ENCODE measurements at regions not wholly inside any gene's neighbourhood (a gene's known extent, or its start where the extent isn't known, plus 50 kb on each side); places are given as distances from the start of the nearest gene placed in this dataset.
"Not testable (repeated sequence)": the region's sequence is repeated elsewhere in the genome, so short reads cannot be mapped to it uniquely, and the experiment has no call there.

GRCh38 chr3:125697126-125697525 lies 101.8 kb upstream of the OSBPL11 start:
- not testable (repeated sequence) for FAIRE-seq; DNase-seq (ENCODE audit: low spot score)

GRCh38 chr3:125697979-125698640 lies 102.8 kb upstream of the OSBPL11 start:
- not testable (repeated sequence) for FAIRE-seq; DNase-seq (ENCODE audit: low spot score)

GRCh38 chr3:125715651-125716050 lies 120.4 kb upstream of the OSBPL11 start:
- FAIRE-seq, result no peak
- DNase-seq (ENCODE audit: low spot score), result no peak

DNA sequence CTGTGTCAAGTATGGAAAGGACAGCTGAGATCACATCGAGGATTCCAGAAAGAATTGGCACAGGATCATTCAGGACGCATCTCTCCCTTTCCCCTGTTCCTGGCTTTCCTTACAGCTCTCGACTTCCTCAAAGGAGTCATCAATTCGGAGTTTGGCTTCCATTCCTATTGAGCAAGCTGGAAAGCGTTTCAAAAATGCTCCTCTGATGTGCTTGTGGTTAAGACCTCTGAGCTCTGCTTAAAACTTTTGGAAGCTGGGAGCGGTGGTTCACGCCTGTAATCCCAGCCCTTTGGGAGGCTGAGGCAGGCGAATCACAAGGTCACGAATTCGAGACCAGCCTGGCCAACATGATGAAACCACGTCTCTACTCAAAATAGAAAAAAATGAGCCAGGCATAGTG lies 136.9 kb upstream of the OSBPL11 start:
- FAIRE-seq; DNase-seq (ENCODE audit: low spot score): not testable (repeated sequence)

- not testable (repeated sequence) for DNase-seq (ENCODE audit: low spot score); FAIRE-seq
Observed at GRCh38 chr3:125741991-125742718, 146.9 kb upstream of the OSBPL11 start.

DNA sequence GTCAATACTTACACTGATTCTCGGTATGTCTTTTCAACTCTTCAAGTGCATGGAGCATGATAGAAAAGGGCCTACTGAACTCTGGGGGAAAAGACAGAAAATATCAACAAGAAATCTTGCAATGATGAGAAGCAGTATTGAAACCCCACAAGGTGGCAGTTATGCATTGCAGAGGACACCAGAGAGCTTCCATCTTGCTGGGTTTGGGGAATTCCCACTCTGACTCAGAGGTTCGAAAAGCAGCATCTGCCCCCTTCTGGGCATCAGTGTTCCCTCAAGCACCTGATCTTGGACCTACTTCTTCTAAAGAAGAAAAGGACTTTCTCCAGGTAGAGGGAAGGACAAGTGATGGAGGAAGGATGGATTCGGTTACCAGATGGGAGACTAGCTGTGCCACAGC lies 147.5 kb upstream of the OSBPL11 start:
- not testable (repeated sequence) for FAIRE-seq
- DNase-seq (ENCODE audit: low spot score), result peak; percentile 50

- DNase-seq (ENCODE audit: low spot score); FAIRE-seq: not testable (repeated sequence)
Observed at GRCh38 chr3:125757050-125757449, 161.8 kb upstream of the OSBPL11 start.

- not testable (repeated sequence) for FAIRE-seq
Observed at GRCh38 chr3:125758641-125759130, 163.4 kb upstream of the OSBPL11 start.

DNA sequence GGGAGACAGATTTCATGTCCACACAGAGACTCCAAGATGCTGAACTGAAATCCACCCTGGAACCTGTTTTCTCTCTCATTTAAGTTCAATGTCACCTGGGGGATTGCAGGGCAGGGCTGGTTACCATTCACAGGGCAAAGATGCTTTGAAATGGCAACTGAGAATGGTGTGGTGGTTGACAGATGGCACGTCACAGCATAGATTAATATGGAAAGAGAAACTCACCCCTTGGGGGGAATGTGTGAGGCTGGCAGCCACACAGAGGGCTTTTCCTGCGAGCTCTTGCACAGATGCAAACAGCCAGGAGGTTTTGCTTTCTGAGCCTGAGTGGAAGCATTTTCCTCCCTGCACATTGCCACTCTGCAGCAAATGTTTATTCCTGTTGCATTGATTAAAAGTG lies 167.3 kb upstream of the OSBPL11 start:
- DNase-seq (ENCODE audit: low spot score); FAIRE-seq: not testable (repeated sequence)

More at GRCh38 chr3:125758641-125759130, 163.4 kb upstream of the OSBPL11 start:
- DNase-seq (ENCODE audit: low spot score), result not testable (repeated sequence)

DNA sequence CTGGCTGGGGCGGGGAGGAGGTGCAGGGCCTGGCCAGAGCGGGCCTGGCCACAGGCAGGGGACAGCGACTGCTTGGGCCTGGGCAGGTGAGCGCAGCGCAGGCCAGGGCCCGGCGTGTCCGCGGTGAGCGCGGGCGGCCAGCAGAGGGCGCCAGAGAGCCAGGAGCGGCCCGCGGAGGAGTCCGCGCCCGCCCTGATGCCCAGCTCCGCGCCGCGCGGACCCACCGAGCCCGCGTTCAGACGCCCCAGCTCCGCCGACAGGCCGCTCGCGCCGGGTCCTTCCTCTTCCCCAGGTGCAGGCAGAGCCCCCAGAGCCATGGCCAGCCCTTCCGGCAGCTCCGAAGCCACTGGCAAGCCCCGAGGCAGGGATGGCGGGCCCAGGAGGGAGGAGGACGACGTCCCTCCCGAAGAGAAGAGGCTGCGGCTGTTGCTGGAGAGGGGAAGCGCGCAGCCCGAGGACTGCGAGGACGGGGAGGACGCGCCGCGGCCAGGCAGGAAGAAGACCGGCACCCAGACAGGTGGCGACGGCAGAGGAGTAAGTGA lies 171.1 kb upstream of the OSBPL11 start:
- DNase-seq (ENCODE audit: low spot score), result peak; percentile 4
- not testable (repeated sequence) for FAIRE-seq

- DNase-seq (ENCODE audit: low spot score); FAIRE-seq: not testable (repeated sequence)
Observed at GRCh38 chr3:125766931-125767330, 171.6 kb upstream of the OSBPL11 start.

DNA sequence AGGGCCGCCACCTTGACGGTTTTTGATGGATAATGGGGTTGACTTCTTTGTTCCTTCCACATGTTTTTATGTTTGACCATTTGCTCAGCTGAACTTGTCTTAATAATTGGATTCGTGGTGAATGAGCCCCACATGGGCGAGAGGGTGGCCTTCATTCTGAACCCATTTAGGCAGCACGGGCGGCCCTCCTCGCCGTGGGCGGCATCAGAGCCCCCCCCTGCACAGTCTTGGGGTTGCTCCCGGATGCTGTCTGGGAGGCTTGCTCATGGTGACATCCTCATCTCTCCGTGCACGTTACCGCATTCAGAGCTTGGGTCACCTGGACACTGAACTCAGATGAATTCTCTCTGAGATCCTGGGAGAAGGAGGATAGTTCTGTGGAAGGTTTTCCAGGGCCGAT lies 172.3 kb upstream of the OSBPL11 start:
- no peak for FAIRE-seq

DNA sequence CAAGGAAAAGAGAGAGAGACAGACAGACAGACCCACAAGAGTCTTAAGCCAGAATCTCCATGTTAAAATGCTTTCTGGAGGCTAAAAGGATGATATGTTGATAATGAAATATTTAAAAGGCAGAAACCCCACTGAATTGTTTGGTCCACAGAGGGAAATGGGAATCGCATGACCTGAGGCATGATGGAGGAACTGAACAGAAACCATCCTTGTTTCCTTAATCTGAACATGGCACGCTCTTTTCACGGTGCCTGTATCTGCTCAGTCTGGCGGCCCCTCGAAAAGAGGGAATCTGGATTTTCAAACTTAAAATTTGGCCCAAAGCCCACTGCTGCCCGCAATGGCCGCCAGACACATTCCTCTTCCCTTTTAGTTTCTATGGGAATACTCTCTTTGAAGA lies 173.5 kb upstream of the OSBPL11 start:
- FAIRE-seq; DNase-seq (ENCODE audit: low spot score): not testable (repeated sequence)

More for the DNA sequence above, 172.3 kb upstream of the OSBPL11 start:
- no peak for DNase-seq (ENCODE audit: low spot score)

- FAIRE-seq; DNase-seq (ENCODE audit: low spot score): not testable (repeated sequence)
Observed at GRCh38 chr3:125771506-125771905, 176.2 kb upstream of the OSBPL11 start.

DNA sequence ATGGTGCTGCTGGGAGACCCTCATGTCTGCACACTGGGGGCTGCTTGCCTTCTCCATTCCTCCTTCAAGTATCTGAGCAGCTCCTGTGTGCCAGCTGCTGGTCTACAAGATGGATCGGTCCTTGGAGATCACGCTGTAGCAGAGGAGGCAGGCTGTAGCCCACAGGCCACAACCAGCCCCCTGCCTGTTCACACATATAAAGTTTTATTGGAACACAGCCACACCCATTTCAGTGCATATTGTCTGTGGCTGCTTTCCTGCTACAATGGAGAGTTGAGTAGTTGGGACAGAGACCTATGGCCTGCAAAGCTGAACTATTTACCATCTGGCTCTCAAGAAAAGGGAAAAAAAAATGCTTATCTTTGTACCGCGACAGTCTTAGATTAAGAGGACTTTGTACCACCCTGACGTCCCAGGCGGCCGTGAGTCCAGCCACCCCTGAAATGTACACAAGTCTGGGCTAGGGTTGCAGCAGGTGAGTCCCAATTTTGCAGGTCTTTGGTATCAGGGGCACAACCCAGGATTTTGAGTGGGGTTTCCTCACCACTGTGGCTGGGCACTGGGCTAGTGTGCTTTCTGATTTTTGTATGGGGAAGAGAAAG lies 179.2 kb upstream of the OSBPL11 start:
- FAIRE-seq, result not testable (repeated sequence)

DNA sequence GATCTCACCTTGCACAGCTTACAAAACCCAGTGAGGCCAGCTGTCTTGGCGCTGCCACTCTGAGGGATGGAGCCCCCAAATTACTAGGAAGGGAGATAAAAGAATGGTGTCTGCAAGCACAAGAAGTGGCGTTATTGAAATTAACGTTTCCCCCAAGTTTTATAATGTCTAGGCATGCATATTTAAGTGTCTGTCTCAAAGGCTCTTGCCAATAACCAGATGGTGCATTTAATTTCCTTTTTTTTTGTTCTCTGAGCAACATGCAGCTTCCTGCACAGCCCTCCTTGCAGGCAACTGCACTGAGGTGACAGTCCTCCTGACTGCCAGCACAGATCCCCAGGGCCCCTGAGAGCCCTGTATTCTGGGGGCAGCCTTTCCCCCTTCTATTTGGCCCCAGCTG lies 179.8 kb upstream of the OSBPL11 start:
- FAIRE-seq; DNase-seq (ENCODE audit: low spot score): not testable (repeated sequence)

More for the DNA sequence above, 179.2 kb upstream of the OSBPL11 start:
- not testable (repeated sequence) for DNase-seq (ENCODE audit: low spot score)

- not testable (repeated sequence) for FAIRE-seq; DNase-seq (ENCODE audit: low spot score)
Observed at GRCh38 chr3:125775606-125776294, 180.5 kb upstream of the OSBPL11 start.

- not testable (repeated sequence) for DNase-seq (ENCODE audit: low spot score); FAIRE-seq
Observed at GRCh38 chr3:125779276-125779675, 184.0 kb upstream of the OSBPL11 start.

GRCh38 chr3:125779918-125780317 lies 184.6 kb upstream of the OSBPL11 start:
- FAIRE-seq; DNase-seq (ENCODE audit: low spot score): not testable (repeated sequence)

GRCh38 chr3:125781678-125782077 lies 186.4 kb upstream of the OSBPL11 start:
- not testable (repeated sequence) for DNase-seq (ENCODE audit: low spot score); FAIRE-seq

- DNase-seq (ENCODE audit: low spot score); FAIRE-seq: not testable (repeated sequence)
Observed at GRCh38 chr3:125790312-125790711, 178.7 kb upstream of the ROPN1B start.
